SK-N-SH (cell line): ENCODE measurements at regions not wholly inside any gene's neighbourhood (a gene's known extent, or its start where the extent isn't known, plus 50 kb on each side); places are given as distances from the start of the nearest gene placed in this dataset.

Source experiments
- CTCF ChIA-PET: fragments of 300-600, 350-600 bp; formaldehyde crosslinking; extraction: SDS; loops from one replicate; lab custom pipeline; 2021; lab: Yijun Ruan, JAX
- POLR2A ChIA-PET: fragments of 350-600 bp; sonication (Branson Sonifier 250); formaldehyde crosslinking; extraction: SDS; loops from one replicate; lab custom pipeline; 2020; ENCODE audit warnings: antibody characterized with exemption, inconsistent platforms; lab: Yijun Ruan, JAX
- DNase-seq: peaks from one replicate; pipeline ENCODE4 v3.0.0; 2012
- H2AFZ ChIP-seq: fragments of 200-600 bp; sonication (generic); 2 replicates; pipeline ENCODE4 v1.8.1; 2016; ENCODE audit warnings: antibody characterized with exemption, mild to moderate bottlenecking, low read depth
- H3F3A ChIP-seq: fragments of 200-600 bp; sonication (generic); replicated peaks from 2 replicates; pipeline ENCODE3; 2016; ENCODE audit warnings: antibody characterized with exemption, mild to moderate bottlenecking; ENCODE audit not compliant: insufficient read depth
- H3K27ac ChIP-seq, 2 experiments: fragments of 200-500 bp in 1 of 2; fragments of 200-600 bp in 1 of 2; sonication (Bioruptor generic) in 1 of 2; sonication (generic), shearing (Covaris generic) in 1 of 2; 2 replicates each; pipeline versions ENCODE4 v1.5.1 to v1.6.1; 2014 to 2016; ENCODE audit warnings: low read depth in 2 of 2, inconsistent platforms in 1 of 2, low read length in 1 of 2, mild to moderate bottlenecking in 1 of 2, mixed read lengths in 1 of 2
- H3K27me3 ChIP-seq: fragments of 200-600 bp; sonication (generic), shearing (Covaris generic); 2 replicates; pipeline ENCODE4 v1.6.1; 2016; ENCODE audit warnings: mixed run types; ENCODE audit not compliant: insufficient read depth
- H3K36me3 ChIP-seq, 2 experiments: fragments of 200-500 bp in 1 of 2; fragments of 200-600 bp in 1 of 2; sonication (Bioruptor generic) in 1 of 2; sonication (generic) in 1 of 2; replicated peaks in 1 of 2; 2 replicates each; pipeline versions ENCODE3 to v1.5.1; 2014 to 2016; ENCODE audit warnings: low read length in 1 of 2, mild to moderate bottlenecking in 1 of 2; ENCODE audit not compliant: insufficient read depth in 2 of 2, control insufficient read depth in 1 of 2
- H3K4me1 ChIP-seq, 2 experiments: fragments of 200-500 bp in 1 of 2; fragments of 200-600 bp in 1 of 2; sonication (Bioruptor generic) in 1 of 2; sonication (generic), shearing (Covaris generic) in 1 of 2; 2 replicates each; pipeline versions ENCODE4 v1.5.1 to v1.6.1; 2014 to 2016; ENCODE audit warnings: low read depth in 1 of 2, low read length in 1 of 2, mixed run types in 1 of 2; ENCODE audit not compliant: insufficient read depth in 2 of 2, control insufficient read depth in 1 of 2
- H3K4me2 ChIP-seq: fragments of 200-600 bp; sonication (generic), shearing (Covaris generic); 2 replicates; pipeline ENCODE4 v1.6.1; 2017; ENCODE audit warnings: mixed run types
- H3K4me3 ChIP-seq, 2 experiments: fragments of 200-500 bp in 1 of 2; fragments of 200-600 bp in 1 of 2; sonication (Bioruptor generic) in 1 of 2; sonication (generic), shearing (Covaris generic) in 1 of 2; 2 replicates each; pipeline versions ENCODE4 v1.5.1 to v1.8.1; 2014 to 2016; ENCODE audit warnings: low read depth in 2 of 2, inconsistent platforms in 1 of 2, low read length in 1 of 2, mild to moderate bottlenecking in 1 of 2, mixed read lengths in 1 of 2, moderate library complexity in 1 of 2
- H3K79me2 ChIP-seq: fragments of 200-600 bp; sonication (generic); 2 replicates; pipeline ENCODE4 v1.8.1; 2017; ENCODE audit warnings: mild to moderate bottlenecking; ENCODE audit not compliant: insufficient read depth
- H3K9ac ChIP-seq: fragments of 200-600 bp; sonication (generic); 2 replicates; pipeline ENCODE4 v1.6.1; 2017; ENCODE audit warnings: mixed run types
- H3K9me2 ChIP-seq: fragments of 200-600 bp; sonication (generic); 2 replicates; pipeline ENCODE4 v1.6.1; 2017; ENCODE audit warnings: mixed run types
- H3K9me3 ChIP-seq: fragments of 200-600 bp; sonication (generic); 2 replicates; pipeline ENCODE4 v1.6.1; 2017; ENCODE audit warnings: mixed run types, mild to moderate bottlenecking, moderate library complexity
- H4K20me1 ChIP-seq: fragments of 200-600 bp; sonication (generic); 2 replicates; pipeline ENCODE4 v1.6.1; 2017; ENCODE audit warnings: mild to moderate bottlenecking, mixed run types; ENCODE audit not compliant: insufficient read depth
- CHD2 ChIP-seq: fragments of 150-350 bp; IDR thresholded peaks from 2 replicates; pipeline ENCODE4 v1.6.1; 2018; ENCODE audit warnings: low read length; ENCODE audit not compliant: partially characterized antibody
- ELF1 ChIP-seq: IDR thresholded peaks from 2 replicates; pipeline ENCODE4 v1.4.0; 2012
- EP300 ChIP-seq, 2 experiments: IDR thresholded peaks; 2 replicates each; pipeline versions ENCODE4 v1.4.0 to v1.6.1; 2012; ENCODE audit warnings: borderline replicate concordance in 1 of 2, low read depth in 1 of 2, low read length in 1 of 2
- FOSL2 ChIP-seq: IDR thresholded peaks from 2 replicates; pipeline ENCODE4 v1.4.0; 2012; ENCODE audit warnings: low read depth, mild to moderate bottlenecking, moderate library complexity, borderline replicate concordance
- GABPA ChIP-seq: IDR thresholded peaks from 2 replicates; pipeline ENCODE4 v1.4.0; 2012; ENCODE audit warnings: low read depth, mild to moderate bottlenecking
- IRF3 ChIP-seq: fragments of 150-350 bp; IDR thresholded peaks from 2 replicates; pipeline ENCODE4 v1.6.1; 2016; ENCODE audit warnings: mild to moderate bottlenecking, low read depth, low read length
- MEF2A ChIP-seq: IDR thresholded peaks from 2 replicates; pipeline ENCODE4 v1.4.0; 2012; ENCODE audit warnings: low read depth, borderline replicate concordance
- NFIC ChIP-seq: IDR thresholded peaks from 2 replicates; pipeline ENCODE4 v1.4.0; 2012; ENCODE audit warnings: borderline replicate concordance
- NRF1 ChIP-seq: IDR thresholded peaks from 2 replicates; pipeline ENCODE4 v1.6.1; 2012; ENCODE audit warnings: low read depth, mild to moderate bottlenecking, low read length
- PBX3 ChIP-seq: IDR thresholded peaks from 2 replicates; pipeline ENCODE4; 2012
- RCOR1 ChIP-seq: fragments of 150-350 bp; IDR thresholded peaks from 2 replicates; pipeline ENCODE4 v1.6.1; 2017; ENCODE audit warnings: antibody characterized with exemption, low read length
- TAF1 ChIP-seq: IDR thresholded peaks from 2 replicates; pipeline ENCODE4 v1.6.1; 2012; ENCODE audit warnings: low read depth, mild to moderate bottlenecking, low read length, moderate library complexity, borderline replicate concordance
- USF1 ChIP-seq: IDR thresholded peaks from 2 replicates; pipeline ENCODE4 v1.4.0; 2012; ENCODE audit warnings: low read depth, borderline replicate concordance
- YY1 ChIP-seq: IDR thresholded peaks from 2 replicates; pipeline ENCODE4 v1.4.0; 2012; ENCODE audit warnings: low read depth, mild to moderate bottlenecking
- WGBS: methylation state at CpG from one replicate; pipeline ENCODE4 v1.1.6; 2017; ENCODE audit warnings: low lambda C conversion rate; 5-methylcytosine and 5-hydroxymethylcytosine counted together

- no peaks in the 10 kb centered on the region for H4K20me1 ChIP-seq
- no peaks in the 10 kb centered on the region for H3K4me1 ChIP-seq
- H3K36me3 ChIP-seq: no peaks in the 10 kb centered on the region
- H3F3A ChIP-seq: no peaks in the 10 kb centered on the region
- H3K27me3 ChIP-seq: no peaks in the 10 kb centered on the region
- H3K4me2 ChIP-seq: no peak overlapping the region
- no peak overlapping the region for H3K27ac ChIP-seq
- no peaks in the 10 kb centered on the region for H3K9me3 ChIP-seq
- H2AFZ ChIP-seq: no peak overlapping the region
- H3K9ac ChIP-seq: no peak overlapping the region
- WGBS: 28% methylated on average over 11 of the region's 11 CpGs
- no peaks in the 10 kb centered on the region for H3K79me2 ChIP-seq
- H3K4me3 ChIP-seq: no peak overlapping the region
- POLR2A ChIA-PET: no interaction called here
- CTCF ChIA-PET: no interaction called here
- DNase-seq: no peak
- TF ChIP-seq NFIC (no peak), NRF1 (no peak), USF1 (no peak), TAF1 (no peak), FOSL2 (no peak), IRF3 (no peak)
- H3K9me2 ChIP-seq: no peaks in the 10 kb centered on the region
Measured at GRCh38 chr10:9992661-9993060, 1025.0 kb upstream of the CELF2 start.

- 12% methylated on average over 3 of the region's 3 CpGs for WGBS
- Histone ChIP-seq H3K9me3 (no peaks in the 10 kb centered on the region), H3K27me3 (no peaks in the 10 kb centered on the region), H3K4me3 (no peak overlapping the region), H3K27ac (no peak overlapping the region), H3K9ac (no peak overlapping the region), H3F3A (no peaks in the 10 kb centered on the region), H4K20me1 (no peaks in the 10 kb centered on the region), H3K4me2 (no peak overlapping the region), H3K4me1 (no peaks in the 10 kb centered on the region), H3K9me2 (no peaks in the 10 kb centered on the region), H2AFZ (no peak overlapping the region), H3K79me2 (no peaks in the 10 kb centered on the region), H3K36me3 (no peaks in the 10 kb centered on the region)
- no peak for DNase-seq
- POLR2A ChIA-PET: no interaction called here
- TF ChIP-seq ELF1 (no peak), CHD2 (no peak), PBX3 (no peak), RCOR1 (no peak), YY1 (no peak), IRF3 (no peak), EP300 (IDR thresholded peaks at IDR 0.05; ENCODE audit: borderline replicate concordance in 1 of 2, low read depth in 1 of 2, low read length in 1 of 2) (no peak), MEF2A (no peak), GABPA (no peak)
- CTCF ChIA-PET: no interaction called here
Measured at GRCh38 chr10:9994131-9994530, 1023.5 kb upstream of the CELF2 start.
